HCT116 (cell line): ENCODE measurements at regions not wholly inside any gene's neighbourhood (a gene's known extent, or its start where the extent isn't known, plus 50 kb on each side); places are given as distances from the start of the nearest gene placed in this dataset.

Experiments
- ATAC-seq: fragments of 200-7000 bp; cut with Tn5 transposase; 2 replicates; pipeline ENCODE4 v1.9.1; 2020; ENCODE audit warnings: mild to moderate bottlenecking, moderate library complexity
- BruUV-seq: library from RNA; stranded (reverse); fragments of 400-500 nt; replicated peaks from 2 replicates; lab custom pipeline; 2021; lab: Mats Ljungman, UMichigan
- CTCF ChIA-PET: fragments of 300-600 bp; sonication (Branson Sonifier 250); formaldehyde crosslinking; loops from one replicate; lab custom pipeline; 2021; ENCODE audit warnings: antibody characterized with exemption; lab: Charles Lee
- POLR2A ChIA-PET: fragments of 300-600, 350-600 bp; sonication (Branson Sonifier 250); formaldehyde crosslinking; loops from one replicate; lab custom pipeline; 2021; ENCODE audit warnings: antibody characterized with exemption; lab: Charles Lee
- RAD21 ChIA-PET, 2 experiments: fragments of 300-600 bp; sonication (Branson Sonifier 250); formaldehyde crosslinking; loops; one replicate each; lab custom pipeline; 2023; ENCODE audit warnings: low total read pairs in 2 of 2; ENCODE audit not compliant: uncharacterized antibody in 2 of 2, unreplicated experiment in 2 of 2, low non-redundant PET in 1 of 2; lab: Charles Lee
- DNase-seq: peaks from one replicate; pipeline ENCODE4 v3.0.0-alpha.2; 2010; ENCODE audit warnings: low read depth, low spot score
- H2AFZ ChIP-seq: fragments of 200-600 bp; shearing (Covaris generic), sonication (generic); 2 replicates; pipeline ENCODE4 v1.6.1; 2017; ENCODE audit warnings: low read depth, mixed run types, mixed read lengths, antibody characterized with exemption, low read length; ENCODE audit not compliant: poor library complexity, severe bottlenecking
- H3K27ac ChIP-seq: 2 replicates; pipeline ENCODE4 v1.5.1; 2012; ENCODE audit warnings: low read depth, low read length
- H3K27me3 ChIP-seq: fragments of 200-600 bp; sonication (generic); 2 replicates; pipeline ENCODE4 v1.6.1; 2016; ENCODE audit warnings: mixed run types, low read length, mixed read lengths; ENCODE audit not compliant: insufficient read depth
- H3K36me3 ChIP-seq, 2 experiments: fragments of 200-500 bp in 1 of 2; fragments of 200-600 bp in 1 of 2; sonication (Bioruptor generic) in 1 of 2; sonication (generic) in 1 of 2; 2 replicates each; pipeline versions ENCODE4 v1.5.1 to v1.6.1; 2014 to 2016; ENCODE audit warnings: low read length in 2 of 2, inconsistent platforms in 1 of 2, mixed read lengths in 1 of 2, mixed run types in 1 of 2; ENCODE audit not compliant: insufficient read depth in 2 of 2, control insufficient read depth in 1 of 2
- H3K4me1 ChIP-seq, 2 experiments: fragments of 200-600 bp in 1 of 2; sonication (generic) in 1 of 2; 2 replicates each; pipeline versions ENCODE4 v1.5.1 to v1.6.1; 2012 to 2017; ENCODE audit warnings: low read length in 2 of 2, inconsistent platforms in 1 of 2, mild to moderate bottlenecking in 1 of 2, mixed read lengths in 1 of 2, mixed run types in 1 of 2, moderate library complexity in 1 of 2; ENCODE audit not compliant: insufficient read depth in 2 of 2, control insufficient read depth in 1 of 2
- H3K4me2 ChIP-seq: fragments of 200-600 bp; sonication (generic); 2 replicates; pipeline ENCODE4 v1.6.1; 2017; ENCODE audit warnings: mixed run types, low read length, mixed read lengths
- H3K4me3 ChIP-seq, 2 experiments: fragments of 200-600 bp in 1 of 2; sonication (generic) in 1 of 2; replicated peaks in 1 of 2; 2 replicates each; pipeline ENCODE4 v1.5.1; 2011 to 2016; ENCODE audit warnings: low read length in 2 of 2, control low read depth in 1 of 2, low read depth in 1 of 2, mild to moderate bottlenecking in 1 of 2, mixed read lengths in 1 of 2, mixed run types in 1 of 2
- H3K79me2 ChIP-seq: fragments of 200-600 bp; sonication (generic); 2 replicates; pipeline ENCODE4 v1.6.1; 2017; ENCODE audit warnings: mild to moderate bottlenecking, mixed run types, low read length, moderate library complexity, mixed read lengths; ENCODE audit not compliant: insufficient read depth
- H3K9ac ChIP-seq: fragments of 200-600 bp; sonication (generic); 2 replicates; pipeline ENCODE4 v1.6.1; 2016; ENCODE audit warnings: low read length, mixed read lengths
- H3K9me2 ChIP-seq: fragments of 200-600 bp; sonication (generic), shearing (Covaris generic); 2 replicates; pipeline ENCODE4 v1.6.1; 2017; ENCODE audit warnings: mixed run types, mild to moderate bottlenecking, moderate library complexity; ENCODE audit not compliant: insufficient read depth
- H3K9me3 ChIP-seq, 2 experiments: fragments of 200-500 bp in 1 of 2; fragments of 200-600 bp in 1 of 2; sonication (Bioruptor generic) in 1 of 2; sonication (generic) in 1 of 2; 2 replicates each; pipeline ENCODE4 v1.6.1; 2014 to 2017; ENCODE audit warnings: low read length in 2 of 2, mixed read lengths in 2 of 2, inconsistent platforms in 1 of 2, low read depth in 1 of 2, mild to moderate bottlenecking in 1 of 2, mixed run types in 1 of 2, moderate library complexity in 1 of 2; ENCODE audit not compliant: control insufficient read depth in 1 of 2, insufficient read depth in 1 of 2
- H4K20me1 ChIP-seq: fragments of 200-600 bp; sonication (generic), shearing (Covaris generic); 2 replicates; pipeline ENCODE4 v1.6.1; 2017; ENCODE audit warnings: mixed run types, mild to moderate bottlenecking, moderate library complexity; ENCODE audit not compliant: insufficient read depth
- CEBPB ChIP-seq: IDR thresholded peaks from 2 replicates; pipeline ENCODE4 v1.6.1; 2012; ENCODE audit warnings: low read depth
- CTCF ChIP-seq, 3 experiments: fragments of 200-600 bp in 1 of 3; sonication (generic) in 1 of 3; IDR thresholded peaks in 2 of 3; conservative IDR thresholded peaks in 1 of 3; 2 replicates each; pipeline ENCODE4 v1.5.1; 2012 to 2017; ENCODE audit warnings: low read depth in 2 of 3, low read length in 2 of 3, antibody characterized with exemption in 1 of 3, borderline replicate concordance in 1 of 3, control low read depth in 1 of 3, mild to moderate bottlenecking in 1 of 3, mixed read lengths in 1 of 3, mixed run types in 1 of 3, moderate library complexity in 1 of 3; ENCODE audit not compliant: insufficient read depth in 1 of 3
- ELF1 ChIP-seq: IDR thresholded peaks from 2 replicates; pipeline ENCODE4 v1.6.1; 2012; ENCODE audit warnings: low read depth, borderline replicate concordance
- EZH2 ChIP-seq: fragments of 200-600 bp; sonication (generic); IDR thresholded peaks from 2 replicates; pipeline ENCODE4 v1.6.1; 2017; ENCODE audit warnings: antibody characterized with exemption, mixed run types
- EZH2phosphoT487 ChIP-seq: fragments of 200-600 bp; IDR thresholded peaks from 2 replicates; pipeline ENCODE4 v1.6.1; 2018; ENCODE audit warnings: antibody characterized with exemption, borderline replicate concordance
- RAD21 ChIP-seq: IDR thresholded peaks from 2 replicates; pipeline ENCODE4 v1.6.1; 2012; ENCODE audit warnings: low read depth, mild to moderate bottlenecking
- REST ChIP-seq: IDR thresholded peaks from 2 replicates; pipeline ENCODE4 v1.6.1; 2012; ENCODE audit warnings: low read depth
- intact Hi-C: fragments of 100-400 bp; cut with micrococcal nuclease; formaldehyde crosslinking; loops from 2 replicates; pipeline ENCODE4 v1.10.0; 2022

- Histone ChIP-seq H3K9ac (no peak overlapping the region), H3K9me2 (no peaks in the 10 kb centered on the region), H3K4me3 (no peak overlapping the region), H4K20me1 (no peaks in the 10 kb centered on the region), H3K4me1 (no peaks in the 10 kb centered on the region), H3K4me2 (no peak overlapping the region), H3K27me3 (no peaks in the 10 kb centered on the region), H3K79me2 (no peaks in the 10 kb centered on the region), H3K36me3 (no peaks in the 10 kb centered on the region), H3K27ac (no peak overlapping the region), H2AFZ (no peak overlapping the region), H3K9me3 (no peaks in the 10 kb centered on the region)
- RAD21 ChIA-PET = no interaction called here
- intact Hi-C loops = no loop called here
- CTCF ChIA-PET = no interaction called here
- POLR2A ChIA-PET = no interaction called here
- no TSS peak for BruUV-seq
- ATAC-seq (no peak), DNase-seq (no peak)
- TF ChIP-seq RAD21 (no peak), CEBPB (no peak), REST (no peak), ELF1 (no peak), CTCF (IDR thresholded peaks at IDR 0.05 in 2 of 3, conservative IDR thresholded peaks at IDR 0.05 in 1 of 3; ENCODE audit: borderline replicate concordance in 1 of 3, insufficient read depth in 1 of 3, low read depth in 2 of 3, low read length in 2 of 3) (no peak), EZH2phosphoT487 (no peak), EZH2 (no peak)
Measured at GRCh38 chr6:117156741-117157140, 108.6 kb upstream of the VGLL2 start.
